ENCODE measurements at regions not wholly inside any gene's neighbourhood (a gene's known extent, or its start where the extent isn't known, plus 50 kb on each side); places are given as distances from the start of the nearest gene placed in this dataset.

DNA sequence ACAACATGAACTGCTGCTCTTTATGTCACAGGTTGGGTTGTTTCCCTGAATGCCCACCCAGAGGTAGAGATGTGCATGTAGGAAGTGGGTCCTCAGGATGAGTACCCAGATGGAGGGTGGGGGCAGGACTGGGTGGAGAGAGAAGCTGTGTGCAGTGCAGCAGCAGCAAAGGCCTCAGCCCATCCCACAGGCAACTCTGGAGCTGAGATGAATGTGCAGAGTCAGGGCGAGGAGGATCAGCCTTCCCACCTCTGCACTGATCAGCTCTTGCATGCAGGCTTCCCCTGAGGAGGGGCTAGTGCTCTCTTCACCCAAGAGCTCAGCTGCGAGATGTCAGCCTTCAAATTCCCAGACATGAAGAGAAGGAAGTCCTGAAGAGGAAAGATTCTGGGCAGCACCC is 326.2 kb upstream of the RAB6C start:
- BruUV-seq (replicated peaks), result no TSS peak
- Histone ChIP-seq H3K27ac (ENCODE audit: extremely low read depth, low read depth, low read length) (no peak overlapping the region), H2AFZ (ENCODE audit: low read depth, low read length) (no peak overlapping the region), H4K20me1 (replicated peaks; ENCODE audit: control insufficient read depth, insufficient read depth, low read length) (no peaks in the 10 kb centered on the region), H3K9ac (ENCODE audit: insufficient read depth in 1 of 2, low read depth in 2 of 2, low read length in 2 of 2) (no peak overlapping the region), H3K27me3 (ENCODE audit: control insufficient read depth in 2 of 2, insufficient read depth in 2 of 2, low read length in 2 of 2) (peaks cover 0 to 10% of the 10 kb centered on the region in 2 experiments; a peak in 2 of 5 replicates), H3K36me3 (ENCODE audit: control insufficient read depth, insufficient read depth, low read length) (no peaks in the 10 kb centered on the region), H3K4me3 (no peak overlapping the region), H3K9me3 (replicated peaks; ENCODE audit: control insufficient read depth, insufficient read depth, low read depth, low read length) (no peaks in the 10 kb centered on the region), H3K4me1 (replicated peaks in 1 of 2; ENCODE audit: control insufficient read depth in 2 of 2, insufficient read depth in 2 of 2, low read length in 2 of 2) (no peaks in the 10 kb centered on the region), H3K4me2 (ENCODE audit: insufficient read depth, low read length) (no peak overlapping the region), H3K79me2 (ENCODE audit: control insufficient read depth, insufficient read depth, low read length) (no peaks in the 10 kb centered on the region), H3K9me1 (ENCODE audit: control insufficient read depth, insufficient read depth, low read length) (no peaks in the 10 kb centered on the region)
- ATAC-seq (no peak), FAIRE-seq (no peak), DNase-seq (ENCODE audit: extremely low read depth in 1 of 4, low spot score in 3 of 4) (no peak)
- intact Hi-C loops (cut with micrococcal nuclease), result no loop called here
- 0% methylated on average over 2 of the region's 2 CpGs for WGBS (ENCODE audit: insufficient coverage, low coverage, missing lambda C conversion rate)
- CTCF ChIA-PET (ENCODE audit: low intra/inter-chr PET ratio), result no interaction called here
- in situ Hi-C loops (cut with MboI), result no loop called here
- POLR2A ChIA-PET, result no interaction called here
- TF ChIP-seq ZFP91 (CRISPR knock-in tag; IDR thresholded peaks at IDR 0.05), result no peak
- TF ChIP-seq ZKSCAN8 (CRISPR knock-in tag; IDR thresholded peaks at IDR 0.05), result no peak
- TF ChIP-seq MAX (CRISPR knock-in tag; IDR thresholded peaks at IDR 0.05), result no peak
- TF ChIP-seq, protein P1, sequence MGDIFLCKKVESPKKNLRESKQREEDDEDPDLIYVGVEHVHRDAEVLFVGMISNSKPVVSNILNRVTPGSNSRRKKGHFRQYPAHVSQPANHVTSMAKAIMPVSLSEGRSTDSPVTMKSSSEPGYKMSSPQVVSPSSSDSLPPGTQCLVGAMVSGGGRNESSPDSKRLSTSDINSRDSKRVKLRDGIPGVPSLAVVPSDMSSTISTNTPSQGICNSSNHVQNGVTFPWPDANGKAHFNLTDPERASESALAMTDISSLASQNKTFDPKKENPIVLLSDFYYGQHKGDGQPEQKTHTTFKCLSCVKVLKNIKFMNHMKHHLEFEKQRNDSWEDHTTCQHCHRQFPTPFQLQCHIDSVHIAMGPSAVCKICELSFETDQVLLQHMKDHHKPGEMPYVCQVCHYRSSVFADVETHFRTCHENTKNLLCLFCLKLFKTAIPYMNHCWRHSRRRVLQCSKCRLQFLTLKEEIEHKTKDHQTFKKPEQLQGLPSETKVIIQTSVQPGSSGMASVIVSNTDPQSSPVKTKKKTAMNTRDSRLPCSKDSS (IDR thresholded peaks at IDR 0.05; ENCODE audit: low read depth, partially characterized antibody), result no peak
- no peak for TF ChIP-seq MAZ (CRISPR knock-in tag; conservative IDR thresholded peaks at IDR 0.05 in 1 of 2, IDR thresholded peaks at IDR 0.05 in 1 of 2)
- TF ChIP-seq KLF1 (tag; IDR thresholded peaks at IDR 0.05), result no peak
- no peak for TF ChIP-seq SNIP1 (IDR thresholded peaks at IDR 0.05; ENCODE audit: low read depth)
- no peak for TF ChIP-seq FIP1L1 (IDR thresholded peaks at IDR 0.05; ENCODE audit: low read depth, low read length, poor library complexity, severe bottlenecking)
- no peak for TF ChIP-seq PTBP1 (IDR thresholded peaks at IDR 0.05; ENCODE audit: low read depth, low read length)
- no peak for TF ChIP-seq STAT5B (CRISPR knock-in tag; IDR thresholded peaks at IDR 0.05)
- no peak for TF ChIP-seq ZNF592 (IDR thresholded peaks at IDR 0.05)
- TF ChIP-seq TARDBP (IDR thresholded peaks at IDR 0.05), result no peak
- no peak for TF ChIP-seq MYNN (IDR thresholded peaks at IDR 0.05)
- no peak for TF ChIP-seq MYNN (CRISPR knock-in tag; IDR thresholded peaks at IDR 0.05)
